NCI-H748 treated with DMSO at 0.1 percent for 48 hours (cell line): ENCODE measurements at regions not wholly inside any gene's neighbourhood (a gene's known extent, or its start where the extent isn't known, plus 50 kb on each side); places are given as distances from the start of the nearest gene placed in this dataset.

Experiments
- DNase-seq: peaks from one replicate; lab custom pipeline; 2025; lab: John Stamatoyannopoulos, UW

DNA sequence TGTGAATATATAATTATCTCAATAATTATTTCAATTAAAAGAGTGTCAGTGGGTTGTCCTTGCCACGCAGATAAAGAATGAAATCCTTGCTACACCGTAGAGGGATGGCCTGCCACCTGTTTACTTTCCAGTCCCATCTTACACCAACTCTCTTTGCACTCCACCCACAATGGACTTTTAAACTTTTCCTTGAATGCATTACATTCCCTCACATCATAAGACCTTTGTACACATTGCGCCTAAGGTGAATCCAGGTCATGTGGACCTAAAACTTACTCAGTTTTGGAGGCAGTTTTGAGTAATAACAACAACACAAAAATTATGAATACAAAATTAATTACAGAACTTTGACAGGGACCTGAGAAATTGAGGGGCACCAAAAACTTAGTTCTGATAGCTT lies 78.7 kb upstream of the PDE5A start:
- no peak for DNase-seq

DNA sequence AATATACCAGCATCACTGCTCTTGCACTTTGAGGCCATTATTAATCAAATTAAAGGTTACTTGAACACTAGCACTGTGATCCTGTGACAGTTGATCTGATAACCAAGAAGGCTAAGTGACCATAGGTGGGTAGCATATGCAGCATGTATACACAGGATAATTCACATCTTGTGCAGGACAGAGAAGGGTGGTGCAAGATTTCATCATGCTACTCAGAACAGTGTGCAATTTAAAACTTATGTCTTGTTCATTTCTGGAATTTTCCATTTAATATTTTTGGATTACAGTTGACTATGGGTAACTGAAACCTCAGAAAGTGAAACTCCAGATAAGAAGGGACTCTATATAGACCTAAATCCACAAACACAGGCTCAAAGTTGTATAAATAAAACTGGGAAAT lies 78.2 kb upstream of the PDE5A start:
- no peak for DNase-seq

GRCh38 chr4:119697887-119698393 lies 69.3 kb upstream of the PDE5A start:
- DNase-seq, result peak; percentile 6

GRCh38 chr4:119696963-119697362 lies 68.4 kb upstream of the PDE5A start:
- DNase-seq, result no peak

- no peak for DNase-seq
These were observed 66.6 kb upstream of the PDE5A start for GRCh38 chr4:119695216-119695615.

- DNase-seq, result no peak
These were observed 64.5 kb upstream of the PDE5A start for GRCh38 chr4:119693126-119693525.

- no peak for DNase-seq
These were observed 63.4 kb upstream of the PDE5A start for GRCh38 chr4:119692001-119692400.

GRCh38 chr4:119690871-119691270 lies 62.3 kb upstream of the PDE5A start:
- DNase-seq, result no peak

DNA sequence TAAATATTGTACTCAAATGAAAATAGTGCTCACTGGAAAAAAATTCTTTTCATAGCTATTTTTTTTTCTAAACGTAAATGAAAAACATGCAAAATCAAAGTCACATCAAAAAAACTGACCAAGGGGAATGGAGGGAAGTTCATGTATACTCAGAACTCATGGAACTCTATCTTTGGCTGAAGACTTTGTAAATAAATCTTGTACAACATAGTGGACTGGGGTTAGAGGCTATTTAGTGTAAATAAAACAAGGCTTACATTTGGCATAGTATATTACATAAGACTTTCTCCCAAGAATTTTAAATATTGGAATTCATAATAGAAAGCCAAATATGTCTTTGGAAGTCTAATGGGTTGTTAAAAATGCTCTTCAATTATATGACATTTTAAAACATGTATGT lies 59.8 kb upstream of the PDE5A start:
- no peak for DNase-seq

DNA sequence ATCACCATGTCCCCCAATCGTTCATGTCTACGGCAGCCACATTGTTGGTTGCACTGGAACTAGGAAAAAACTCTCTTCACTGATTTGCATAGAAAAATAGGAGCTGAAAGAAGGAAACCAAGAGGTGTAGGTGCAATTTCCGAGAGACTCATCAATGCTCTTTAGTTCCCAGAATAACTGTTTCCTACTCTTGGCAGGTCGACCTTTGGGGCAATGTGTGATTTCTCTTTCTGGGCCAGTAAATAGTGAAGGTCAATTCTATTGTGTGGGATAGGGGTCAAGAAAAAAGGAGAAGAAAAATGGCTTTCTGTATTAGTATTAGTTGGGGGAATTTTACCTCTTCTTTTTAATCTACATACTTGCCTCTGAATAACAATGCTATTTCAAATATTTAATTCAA lies 55.9 kb upstream of the PDE5A start:
- DNase-seq, result no peak

GRCh38 chr4:119683518-119683917 lies 54.9 kb upstream of the PDE5A start:
- no peak for DNase-seq

DNA sequence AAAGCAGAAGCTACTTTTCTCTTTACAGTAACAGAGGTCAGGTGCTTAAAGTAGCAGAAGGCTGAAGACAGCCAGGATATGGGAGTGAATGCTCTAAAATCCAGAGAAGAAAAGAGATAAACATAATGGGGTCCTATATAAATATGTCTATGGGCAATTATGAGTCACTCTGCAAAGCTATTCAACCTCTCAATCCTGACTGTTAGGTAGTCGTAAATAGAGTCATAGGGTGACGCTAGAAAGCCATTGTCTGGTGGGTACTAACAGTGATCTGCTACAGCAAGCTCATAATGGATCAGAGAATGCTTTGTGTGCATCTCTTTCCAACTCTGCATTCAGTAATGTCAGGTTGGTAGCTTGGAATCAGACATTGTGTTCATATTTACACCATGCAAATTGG lies 53.5 kb upstream of the PDE5A start:
- peak; percentile 82 for DNase-seq

DNA sequence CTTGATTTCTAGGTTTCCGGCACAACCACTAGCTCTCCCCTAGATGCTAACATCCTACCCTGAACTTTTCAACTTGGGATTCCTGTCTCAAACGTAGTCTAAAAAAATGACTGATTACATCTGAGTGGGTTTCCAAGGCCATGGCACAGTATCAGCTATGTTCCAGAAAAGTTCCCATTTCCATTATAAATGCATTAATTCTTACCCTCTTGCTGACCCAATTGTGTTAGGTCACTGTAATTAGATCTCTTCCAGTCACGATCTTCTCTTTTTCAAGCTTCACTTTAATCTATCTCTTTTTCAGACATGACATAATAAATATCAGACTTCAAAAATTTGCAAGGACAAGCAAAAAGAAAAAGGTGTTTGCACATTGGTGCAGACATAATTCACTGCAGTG lies 50.6 kb upstream of the PDE5A start:
- DNase-seq, result no peak

DNA sequence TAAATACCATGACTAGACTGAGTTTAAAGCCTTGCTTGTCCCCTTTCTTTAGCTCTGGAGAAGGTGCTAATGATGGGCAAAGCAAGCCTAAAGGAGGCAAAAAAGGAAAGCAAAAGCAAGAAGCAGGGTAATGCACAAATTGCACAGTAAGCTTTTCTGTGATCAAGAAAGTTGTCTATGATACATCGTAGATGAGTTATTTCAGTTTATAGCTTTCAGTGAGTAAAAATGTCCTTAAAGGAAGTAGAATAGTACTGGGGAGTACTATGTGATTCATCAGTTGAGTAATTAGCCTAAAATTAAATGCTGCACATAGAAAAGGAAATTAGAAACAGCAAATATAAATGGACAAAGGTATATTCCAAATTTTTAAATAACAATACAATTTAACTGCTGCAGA lies 50.2 kb upstream of the PDE5A start:
- DNase-seq, result no peak
